Thyroid gland (tissue), 4 donors: ENCODE measurements at regions not wholly inside any gene's neighbourhood (a gene's known extent, or its start where the extent isn't known, plus 50 kb on each side); places are given as distances from the start of the nearest gene placed in this dataset.

Experiments used
- DNase-seq, 2 donors: peaks; one replicate each; pipeline ENCODE4 v3.0.0-alpha.2; 2019
- H3K27ac ChIP-seq, 3 donors: fragments of 200-600 bp; sonication (generic); 1 replicate in 2 of 3; 2 replicates in 1 of 3; pipeline ENCODE4 v1.5.1; 2016 to 2019; ENCODE audit warnings: mild to moderate bottlenecking in 1 of 3, moderate library complexity in 1 of 3
- H3K27me3 ChIP-seq: fragments of 200-600 bp; sonication (generic); one replicate; pipeline ENCODE4 v1.5.1; 2019
- H3K36me3 ChIP-seq, 2 donors: fragments of 200-600 bp; sonication (generic); one replicate each; pipeline ENCODE4 v1.5.1; 2016 to 2019
- H3K4me1 ChIP-seq, 2 donors: fragments of 200-600 bp; sonication (generic); one replicate each; pipeline ENCODE4 v1.5.1; 2017 to 2019
- H3K4me3 ChIP-seq, 3 donors: fragments of 200-600 bp; sonication (generic); replicated peaks in 1 of 3; 1 replicate in 2 of 3; 2 replicates in 1 of 3; pipeline ENCODE4 v1.5.1; 2016; ENCODE audit warnings: mild to moderate bottlenecking in 1 of 3
- H3K9me3 ChIP-seq: fragments of 200-600 bp; sonication (generic); one replicate; pipeline ENCODE4 v1.5.1; 2017
- POLR2A ChIP-seq, 2 donors: fragments of 450-650 bp; IDR thresholded peaks; one replicate each; pipeline ENCODE4 v1.6.1; 2017; ENCODE audit warnings: antibody characterized with exemption in 2 of 2, mild to moderate bottlenecking in 2 of 2, moderate library complexity in 1 of 2
- WGBS, 2 donors: methylation state at CpG; one replicate each; pipeline ENCODE4 v1.1.5; 2017; 5-methylcytosine and 5-hydroxymethylcytosine counted together
- intact Hi-C: fragments of 100-400 bp; cut with DNase I; formaldehyde crosslinking; loops from one replicate; pipeline ENCODE4 v1.15.1; 2023
- TF ChIP-seq, protein P1 (sequence below), 6 experiments: fragments of 200-600 bp in 3 of 6; fragments of 450-650 bp in 3 of 6; sonication (generic) in 3 of 6; IDR thresholded peaks; one replicate each; pipeline ENCODE4 v1.5.1; 2016 to 2019; ENCODE audit warnings: antibody characterized with exemption in 6 of 6, mild to moderate bottlenecking in 2 of 6, inconsistent platforms in 1 of 6, moderate library complexity in 1 of 6

DNA sequence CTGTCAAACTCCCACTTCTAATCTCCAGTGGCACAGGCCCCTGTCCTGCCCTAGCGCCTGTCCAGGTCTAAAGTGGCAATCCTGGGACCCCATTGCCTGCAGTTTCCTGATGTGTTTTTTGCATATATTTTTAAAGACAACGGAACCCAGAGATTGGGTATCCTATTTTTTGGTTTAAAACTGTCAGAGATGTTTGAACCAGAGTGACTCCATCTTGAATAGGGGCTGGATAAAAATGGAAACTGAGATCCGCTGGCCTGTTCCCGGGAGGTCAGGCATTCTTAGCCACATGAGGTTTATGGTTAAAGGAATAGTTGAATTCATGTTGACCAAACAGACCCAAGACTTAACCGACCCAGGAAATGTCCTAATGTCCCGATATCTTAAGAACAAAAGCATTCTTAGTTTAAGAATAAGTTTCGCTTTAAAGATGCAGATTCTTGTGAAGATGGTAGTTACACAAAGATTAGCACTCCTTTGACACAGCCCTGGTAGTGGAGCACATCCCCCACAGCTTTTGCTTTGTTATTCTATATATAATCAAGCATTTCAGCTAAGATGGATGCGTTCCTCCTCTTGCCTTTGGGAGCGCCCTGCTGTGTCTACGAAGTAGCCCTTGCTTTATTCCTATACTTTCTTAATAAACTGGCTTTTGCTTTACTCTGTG is 332.1 kb downstream of the UQCRFS1 start:
- Histone ChIP-seq H3K9me3 (no peaks in the 10 kb centered on the region), H3K36me3 (no peaks in the 10 kb centered on the region), H3K27ac (no peak overlapping the region), H3K4me3 (no peak overlapping the region), H3K4me1 (peaks cover 6 to 18% of the 10 kb centered on the region in 2 donors), H3K27me3 (no peaks in the 10 kb centered on the region)
- TF ChIP-seq, protein P1, sequence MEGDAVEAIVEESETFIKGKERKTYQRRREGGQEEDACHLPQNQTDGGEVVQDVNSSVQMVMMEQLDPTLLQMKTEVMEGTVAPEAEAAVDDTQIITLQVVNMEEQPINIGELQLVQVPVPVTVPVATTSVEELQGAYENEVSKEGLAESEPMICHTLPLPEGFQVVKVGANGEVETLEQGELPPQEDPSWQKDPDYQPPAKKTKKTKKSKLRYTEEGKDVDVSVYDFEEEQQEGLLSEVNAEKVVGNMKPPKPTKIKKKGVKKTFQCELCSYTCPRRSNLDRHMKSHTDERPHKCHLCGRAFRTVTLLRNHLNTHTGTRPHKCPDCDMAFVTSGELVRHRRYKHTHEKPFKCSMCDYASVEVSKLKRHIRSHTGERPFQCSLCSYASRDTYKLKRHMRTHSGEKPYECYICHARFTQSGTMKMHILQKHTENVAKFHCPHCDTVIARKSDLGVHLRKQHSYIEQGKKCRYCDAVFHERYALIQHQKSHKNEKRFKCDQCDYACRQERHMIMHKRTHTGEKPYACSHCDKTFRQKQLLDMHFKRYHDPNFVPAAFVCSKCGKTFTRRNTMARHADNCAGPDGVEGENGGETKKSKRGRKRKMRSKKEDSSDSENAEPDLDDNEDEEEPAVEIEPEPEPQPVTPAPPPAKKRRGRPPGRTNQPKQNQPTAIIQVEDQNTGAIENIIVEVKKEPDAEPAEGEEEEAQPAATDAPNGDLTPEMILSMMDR (IDR thresholded peaks at IDR 0.05): no peak
- no peak for TF ChIP-seq POLR2A (IDR thresholded peaks at IDR 0.05)
- intact Hi-C loops: loop anchor here (10.0 kb wide), 1 partner anchor 416 kb away; no protein-coding TSS in a partner anchor
- WGBS, 2 donors: 63% methylated on average over 10 of the region's 10 CpGs
- no peak for DNase-seq

DNA sequence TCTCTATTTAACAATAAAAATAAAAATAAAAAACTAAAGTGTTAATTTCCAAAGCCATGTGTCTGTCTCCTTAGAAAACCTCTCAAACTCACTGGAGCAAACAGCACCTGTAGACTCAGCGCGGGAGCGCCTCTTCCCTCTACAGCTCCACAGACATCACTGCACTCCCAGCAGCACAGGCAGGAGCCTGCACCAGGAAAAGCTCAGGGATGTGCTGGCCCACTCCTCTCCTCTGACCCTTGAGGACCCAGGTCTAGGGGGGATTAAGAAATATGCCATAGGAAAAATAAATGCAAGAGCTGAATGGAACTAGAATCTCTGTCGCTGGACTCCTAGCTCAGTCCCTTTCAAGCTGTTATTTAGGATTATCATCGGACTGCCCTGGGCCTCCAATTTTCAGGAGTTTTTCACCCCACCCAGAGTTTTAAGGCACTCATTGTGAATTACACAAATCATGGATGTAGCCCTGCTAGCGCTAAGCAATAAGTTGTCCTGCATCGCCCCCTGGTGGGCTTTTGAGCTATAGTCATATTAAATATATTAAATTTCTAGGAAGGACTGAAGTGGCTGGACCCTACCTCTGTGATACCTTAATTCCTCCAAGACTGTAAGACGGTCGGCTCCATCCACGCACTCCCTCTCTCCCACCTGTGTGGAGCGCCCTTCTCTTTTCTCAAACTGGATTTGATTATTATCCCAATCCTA is 333.9 kb downstream of the UQCRFS1 start:
- DNase-seq: peak; percentile 69 to 77
- intact Hi-C loops: loop anchor here (5.0 kb wide), 1 partner anchor 142 kb away; no protein-coding TSS in a partner anchor
- H3K9me3 ChIP-seq: no peaks in the 10 kb centered on the region
- no peak for TF ChIP-seq POLR2A (IDR thresholded peaks at IDR 0.05)
- TF ChIP-seq, protein P1 (IDR thresholded peaks at IDR 0.05): peak; percentile 38 to 75 (median 61)
- H3K4me3 ChIP-seq: no peak overlapping the region
- peaks cover 6 to 18% of the 10 kb centered on the region in 2 donors for H3K4me1 ChIP-seq
- H3K27ac ChIP-seq: no peak overlapping the region
- no peaks in the 10 kb centered on the region for H3K27me3 ChIP-seq
- WGBS, 2 donors: 18 to 27% methylated on average over 11 of the region's 11 CpGs
- H3K36me3 ChIP-seq: no peaks in the 10 kb centered on the region

DNA sequence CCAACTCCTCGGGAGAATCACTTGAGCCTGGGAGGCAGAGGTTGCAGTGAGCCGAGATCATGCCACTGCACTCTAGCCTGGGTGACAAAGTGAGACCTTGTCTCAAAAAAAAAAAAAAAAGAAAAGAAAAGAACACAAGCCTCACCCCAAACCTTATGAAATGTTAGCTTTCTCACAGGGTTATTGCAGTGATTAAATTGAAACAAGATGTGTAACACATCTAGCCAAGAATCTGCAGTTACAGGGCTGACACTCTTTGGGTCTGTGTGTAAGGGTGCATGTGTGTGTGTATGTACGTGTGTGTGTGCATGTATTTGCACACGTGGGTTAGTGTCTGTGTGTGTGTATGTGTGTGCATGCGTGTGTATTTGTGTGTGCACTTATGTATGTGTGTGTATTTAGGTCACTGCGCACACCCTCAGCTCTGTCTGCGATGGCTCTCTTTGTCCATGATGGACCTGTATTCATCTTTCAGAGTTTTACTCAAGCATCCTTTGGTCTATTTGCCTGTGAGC is 336.3 kb downstream of the UQCRFS1 start:
- TF ChIP-seq, protein P1 (IDR thresholded peaks at IDR 0.05): no peak
- TF ChIP-seq POLR2A (IDR thresholded peaks at IDR 0.05): no peak
- H3K36me3 ChIP-seq: no peaks in the 10 kb centered on the region
- DNase-seq: no peak
- peaks cover 6 to 18% of the 10 kb centered on the region in 2 donors for H3K4me1 ChIP-seq
- intact Hi-C loops: loop anchor here (5.0 kb wide), 1 partner anchor 139 kb away; no protein-coding TSS in a partner anchor
- no peak overlapping the region for H3K4me3 ChIP-seq
- H3K27me3 ChIP-seq: no peaks in the 10 kb centered on the region
- WGBS, 2 donors: 81 to 90% methylated on average over 7 of the region's 7 CpGs
- H3K27ac ChIP-seq: no peak overlapping the region
- H3K9me3 ChIP-seq: no peaks in the 10 kb centered on the region

DNA sequence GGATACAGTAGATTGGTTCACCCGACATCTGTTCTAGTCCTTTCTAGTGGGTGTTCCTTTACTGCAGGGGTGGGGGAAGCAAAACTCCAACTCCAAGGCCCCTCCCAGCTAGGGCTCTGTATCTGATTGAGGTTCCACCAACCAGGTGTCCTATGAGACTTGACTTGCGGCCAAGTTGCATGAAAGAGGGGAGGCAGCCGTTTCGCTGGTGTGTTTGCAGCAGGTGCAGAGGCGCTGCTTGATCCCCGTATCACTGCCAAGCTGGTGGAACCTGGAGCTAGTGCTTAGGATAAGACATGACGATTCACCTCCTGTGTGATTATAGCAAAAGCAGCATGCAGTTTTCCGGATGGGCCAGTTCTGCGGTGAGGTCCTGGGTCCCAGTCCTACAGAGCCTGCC is 338.2 kb downstream of the UQCRFS1 start:
- TF ChIP-seq POLR2A (IDR thresholded peaks at IDR 0.05): no peak
- TF ChIP-seq, protein P1 (IDR thresholded peaks at IDR 0.05): no peak
- Histone ChIP-seq H3K27me3 (no peaks in the 10 kb centered on the region), H3K36me3 (no peaks in the 10 kb centered on the region), H3K4me1 (peaks cover 6 to 18% of the 10 kb centered on the region in 2 donors), H3K4me3 (no peak overlapping the region), H3K27ac (no peak overlapping the region), H3K9me3 (no peaks in the 10 kb centered on the region)
- 87 to 91% methylated on average over 4 to 9 of the region's 9 CpGs for WGBS, 2 donors
- intact Hi-C loops: loop anchor here (5.0 kb wide), 1 partner anchor 137 kb away; no protein-coding TSS in a partner anchor
- DNase-seq: no peak

DNA sequence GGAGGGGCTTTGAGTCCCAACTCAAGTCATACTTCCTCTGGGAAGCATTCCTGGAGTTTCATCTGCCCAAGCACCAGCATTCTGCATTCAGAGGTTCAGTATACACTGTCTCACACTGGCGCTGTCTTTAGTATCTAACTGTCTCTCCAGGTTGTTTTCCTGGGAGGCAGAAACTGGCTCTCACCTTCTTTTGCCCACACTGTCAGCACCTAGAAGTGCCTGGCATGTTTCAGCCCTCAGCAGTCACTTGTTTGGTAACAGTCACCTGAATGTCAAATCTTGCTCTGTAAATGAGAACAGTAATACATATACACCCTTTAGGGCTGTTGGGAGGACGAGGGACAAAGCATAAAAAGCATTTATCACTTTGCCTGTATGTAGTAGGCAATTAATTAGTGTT is 339.6 kb downstream of the UQCRFS1 start:
- Histone ChIP-seq H3K9me3 (no peaks in the 10 kb centered on the region), H3K27me3 (no peaks in the 10 kb centered on the region), H3K4me1 (peaks cover 13 to 20% of the 10 kb centered on the region in 2 donors), H3K36me3 (no peaks in the 10 kb centered on the region), H3K4me3 (no peak overlapping the region), H3K27ac (no peak overlapping the region)
- intact Hi-C loops: no loop called here
- no peak for DNase-seq
- TF ChIP-seq, protein P1 (IDR thresholded peaks at IDR 0.05): no peak
- TF ChIP-seq POLR2A (IDR thresholded peaks at IDR 0.05): no peak
- 42 to 50% methylated on average over 2 of the region's 2 CpGs for WGBS, 2 donors
